NT2/D1 (cell line): ENCODE measurements at regions not wholly inside any gene's neighbourhood (a gene's known extent, or its start where the extent isn't known, plus 50 kb on each side); places are given as distances from the start of the nearest gene placed in this dataset.

ENCODE experiments used
- SUZ12 ChIP-seq: IDR thresholded peaks from 2 replicates; pipeline ENCODE4 v1.6.1; 2011; ENCODE audit not compliant: insufficient read length, insufficient read depth; ENCODE audit errors: extremely low read depth
- YY1 ChIP-seq: IDR thresholded peaks from 2 replicates; pipeline ENCODE4 v1.6.1; 2011; ENCODE audit not compliant: insufficient read length, insufficient read depth
- ZNF274 ChIP-seq: IDR thresholded peaks from 2 replicates; pipeline ENCODE4 v1.6.1; 2011; ENCODE audit warnings: mild to moderate bottlenecking, low read depth, low read length

DNA sequence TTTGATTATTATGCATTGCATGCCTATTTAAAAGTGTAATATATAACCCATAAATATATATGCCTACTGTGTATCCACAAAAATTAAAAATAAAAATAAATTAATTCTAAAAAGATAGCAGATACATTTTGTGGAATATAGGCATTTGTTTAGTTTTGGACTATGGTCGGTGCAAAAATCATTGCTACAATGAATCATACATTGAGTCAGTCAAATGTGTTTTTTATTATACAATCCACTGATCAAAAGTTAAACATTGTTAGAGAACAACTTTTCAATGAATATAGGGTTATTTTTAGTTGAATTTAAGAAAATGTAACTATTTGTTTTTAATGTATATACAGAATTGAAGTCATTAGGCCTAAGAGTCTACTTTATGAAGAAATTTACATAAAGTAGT, 885.9 kb downstream of the EFNA5 start:
- TF ChIP-seq ZNF274 (no peak), YY1 (no peak), SUZ12 (no peak)
